ENCODE measurements at regions not wholly inside any gene's neighbourhood (a gene's known extent, or its start where the extent isn't known, plus 50 kb on each side); places are given as distances from the start of the nearest gene placed in this dataset.

- no peak for TF ChIP-seq CTCF (IDR thresholded peaks at IDR 0.05; ENCODE audit: poor library complexity, severe bottlenecking)
- H3K4me1 ChIP-seq (ENCODE audit: insufficient read depth, poor library complexity, severe bottlenecking) = no peaks in the 10 kb centered on the region
- H3K9me3 ChIP-seq (ENCODE audit: severe bottlenecking) = no peaks in the 10 kb centered on the region
- no peak overlapping the region for H3K4me3 ChIP-seq (ENCODE audit: severe bottlenecking)
- H3K27ac ChIP-seq (ENCODE audit: poor library complexity, severe bottlenecking) = no peak overlapping the region
- no peak for DNase-seq (ENCODE audit: low spot score)
- no peak for ATAC-seq (ENCODE audit: low read depth)
- H3K36me3 ChIP-seq (ENCODE audit: low read depth) = no peaks in the 10 kb centered on the region
- H3K27me3 ChIP-seq (ENCODE audit: insufficient read depth, poor library complexity, severe bottlenecking) = no peaks in the 10 kb centered on the region
Observed at GRCh38 chr13:86725105-86725504, 925.9 kb upstream of the SLITRK6 start.

GRCh38 chr13:86729206-86729605 lies 930.0 kb upstream of the SLITRK6 start:
- no peak for ATAC-seq (ENCODE audit: low read depth)
- H3K4me1 ChIP-seq (ENCODE audit: insufficient read depth, poor library complexity, severe bottlenecking) = no peaks in the 10 kb centered on the region
- no peaks in the 10 kb centered on the region for H3K36me3 ChIP-seq (ENCODE audit: low read depth)
- H3K27me3 ChIP-seq (ENCODE audit: insufficient read depth, poor library complexity, severe bottlenecking) = no peaks in the 10 kb centered on the region
- H3K4me3 ChIP-seq (ENCODE audit: severe bottlenecking) = no peak overlapping the region
- no peak overlapping the region for H3K27ac ChIP-seq (ENCODE audit: poor library complexity, severe bottlenecking)
- no peak for TF ChIP-seq CTCF (IDR thresholded peaks at IDR 0.05; ENCODE audit: poor library complexity, severe bottlenecking)
- H3K9me3 ChIP-seq (ENCODE audit: severe bottlenecking) = no peaks in the 10 kb centered on the region
- DNase-seq (ENCODE audit: low spot score) = no peak

GRCh38 chr13:86731987-86732386 lies 932.8 kb upstream of the SLITRK6 start:
- Histone ChIP-seq H3K27me3 (ENCODE audit: insufficient read depth, poor library complexity, severe bottlenecking) (no peaks in the 10 kb centered on the region), H3K27ac (ENCODE audit: poor library complexity, severe bottlenecking) (no peak overlapping the region), H3K4me1 (ENCODE audit: insufficient read depth, poor library complexity, severe bottlenecking) (no peaks in the 10 kb centered on the region), H3K4me3 (ENCODE audit: severe bottlenecking) (no peak overlapping the region), H3K9me3 (ENCODE audit: severe bottlenecking) (no peaks in the 10 kb centered on the region), H3K36me3 (ENCODE audit: low read depth) (no peaks in the 10 kb centered on the region)
- ATAC-seq (ENCODE audit: low read depth) = no peak
- no peak for DNase-seq (ENCODE audit: low spot score)
- no peak for TF ChIP-seq CTCF (IDR thresholded peaks at IDR 0.05; ENCODE audit: poor library complexity, severe bottlenecking)

GRCh38 chr13:86737334-86737932 lies 933.7 kb upstream of the SLITRK5 start:
- Histone ChIP-seq H3K27ac (ENCODE audit: poor library complexity, severe bottlenecking) (no peak overlapping the region), H3K4me1 (ENCODE audit: insufficient read depth, poor library complexity, severe bottlenecking) (no peaks in the 10 kb centered on the region), H3K27me3 (ENCODE audit: insufficient read depth, poor library complexity, severe bottlenecking) (no peaks in the 10 kb centered on the region), H3K36me3 (ENCODE audit: low read depth) (no peaks in the 10 kb centered on the region), H3K9me3 (ENCODE audit: severe bottlenecking) (no peaks in the 10 kb centered on the region), H3K4me3 (ENCODE audit: severe bottlenecking) (no peak overlapping the region)
- no peak for DNase-seq (ENCODE audit: low spot score)
- ATAC-seq (ENCODE audit: low read depth) = no peak
- TF ChIP-seq CTCF (IDR thresholded peaks at IDR 0.05; ENCODE audit: poor library complexity, severe bottlenecking) = no peak

- peak; percentile 20 for TF ChIP-seq CTCF (IDR thresholded peaks at IDR 0.05; ENCODE audit: poor library complexity, severe bottlenecking)
- no peak for DNase-seq (ENCODE audit: low spot score)
- H3K27me3 ChIP-seq (ENCODE audit: insufficient read depth, poor library complexity, severe bottlenecking) = no peaks in the 10 kb centered on the region
Observed at GRCh38 chr13:86741762-86742285, 929.3 kb upstream of the SLITRK5 start.

More at GRCh38 chr13:86741762-86742285, 929.3 kb upstream of the SLITRK5 start:
- Histone ChIP-seq H3K4me1 (ENCODE audit: insufficient read depth, poor library complexity, severe bottlenecking) (no peaks in the 10 kb centered on the region), H3K4me3 (ENCODE audit: severe bottlenecking) (no peak overlapping the region), H3K9me3 (ENCODE audit: severe bottlenecking) (no peaks in the 10 kb centered on the region), H3K27ac (ENCODE audit: poor library complexity, severe bottlenecking) (no peak overlapping the region), H3K36me3 (ENCODE audit: low read depth) (no peaks in the 10 kb centered on the region)
- no peak for ATAC-seq (ENCODE audit: low read depth)
